Muscle of leg (tissue), 3 donors: ENCODE measurements at regions not wholly inside any gene's neighbourhood (a gene's known extent, or its start where the extent isn't known, plus 50 kb on each side); places are given as distances from the start of the nearest gene placed in this dataset.
"Not testable (repeated sequence)": the region's sequence is repeated elsewhere in the genome, so short reads cannot be mapped to it uniquely, and the experiment has no call there.

Experiments
- DNase-seq: peaks from one replicate; pipeline ENCODE4 v3.0.0; 2013
- H3K27ac ChIP-seq: one replicate; pipeline ENCODE4 v1.5.1; 2013; ENCODE audit warnings: mild to moderate bottlenecking, low read length, control low read depth
- H3K27me3 ChIP-seq: one replicate; pipeline ENCODE4 v1.6.1; 2013; ENCODE audit warnings: low read length; ENCODE audit not compliant: control insufficient read depth, insufficient read depth
- H3K36me3 ChIP-seq: one replicate; pipeline ENCODE4 v1.6.1; 2013; ENCODE audit warnings: low read length; ENCODE audit not compliant: control insufficient read depth, insufficient read depth
- H3K4me1 ChIP-seq: one replicate; pipeline ENCODE4 v1.6.1; 2013; ENCODE audit warnings: low read length; ENCODE audit not compliant: control insufficient read depth, insufficient read depth
- H3K4me3 ChIP-seq: one replicate; pipeline ENCODE4 v1.5.1; 2013; ENCODE audit warnings: low read length, control low read depth
- H3K9me3 ChIP-seq: replicated peaks from 2 replicates; pipeline ENCODE4 v1.6.1; 2013; ENCODE audit warnings: low read depth, low read length; ENCODE audit not compliant: control insufficient read depth
- WGBS: methylation state at CpG from one replicate; pipeline ENCODE4 v1.1.5; 2013; ENCODE audit warnings: missing lambda C conversion rate; ENCODE audit not compliant: insufficient coverage; 5-methylcytosine and 5-hydroxymethylcytosine counted together

GRCh38 chr11:98434296-98434695, 586.5 kb upstream of the CNTN5 start:
- WGBS: no CpG with 5 or more reads among the region's 1 CpG
- H3K36me3 ChIP-seq: no peaks in the 10 kb centered on the region
- no peaks in the 10 kb centered on the region for H3K27me3 ChIP-seq
- no peak overlapping the region for H3K27ac ChIP-seq
- no peaks in the 10 kb centered on the region for H3K4me1 ChIP-seq
- peaks cover under 1% of the 10 kb centered on the region for H3K9me3 ChIP-seq
- DNase-seq: peak; percentile 22
- no peak overlapping the region for H3K4me3 ChIP-seq

GRCh38 chr11:98453378-98453777, 567.4 kb upstream of the CNTN5 start:
- 96% methylated on average over 11 of the region's 11 CpGs for WGBS
- Histone ChIP-seq H3K9me3 (peaks cover 4% of the 10 kb centered on the region), H3K36me3 (no peaks in the 10 kb centered on the region), H3K27me3 (no peaks in the 10 kb centered on the region), H3K4me3 (no peak overlapping the region), H3K4me1 (no peaks in the 10 kb centered on the region), H3K27ac (no peak overlapping the region)
- no peak for DNase-seq

GRCh38 chr11:98455500-98456307, 565.0 kb upstream of the CNTN5 start:
- H3K9me3 ChIP-seq: peaks cover 4% of the 10 kb centered on the region
- WGBS: 79% methylated on average over 7 of the region's 14 CpGs
- H3K4me1 ChIP-seq: no peaks in the 10 kb centered on the region
- H3K27ac ChIP-seq: no peak overlapping the region
- DNase-seq: no peak
- no peaks in the 10 kb centered on the region for H3K36me3 ChIP-seq
- no peaks in the 10 kb centered on the region for H3K27me3 ChIP-seq
- no peak overlapping the region for H3K4me3 ChIP-seq

- H3K4me3 ChIP-seq: no peak overlapping the region
- no peaks in the 10 kb centered on the region for H3K27me3 ChIP-seq
- peaks cover 4% of the 10 kb centered on the region for H3K9me3 ChIP-seq
- DNase-seq: no peak
- whole genome bisulfite sequencing: no CpG with 5 or more reads among the region's 5 CpGs
- H3K27ac ChIP-seq: no peak overlapping the region
- H3K4me1 ChIP-seq: no peaks in the 10 kb centered on the region
- H3K36me3 ChIP-seq: no peaks in the 10 kb centered on the region
Observed at GRCh38 chr11:98456308-98456680, 564.5 kb upstream of the CNTN5 start.

- Histone ChIP-seq H3K9me3 (no peaks in the 10 kb centered on the region), H3K27ac (no peak overlapping the region), H3K36me3 (no peaks in the 10 kb centered on the region), H3K4me3 (no peak overlapping the region), H3K27me3 (no peaks in the 10 kb centered on the region), H3K4me1 (no peaks in the 10 kb centered on the region)
- no CpG with 5 or more reads among the region's 2 CpGs for WGBS
- DNase-seq: no peak
Observed at GRCh38 chr11:98495016-98495415, 525.7 kb upstream of the CNTN5 start.

GRCh38 chr11:98495601-98496000, 525.1 kb upstream of the CNTN5 start:
- H3K27me3 ChIP-seq: no peaks in the 10 kb centered on the region
- no peaks in the 10 kb centered on the region for H3K36me3 ChIP-seq
- DNase-seq: no peak
- no peaks in the 10 kb centered on the region for H3K9me3 ChIP-seq
- H3K4me3 ChIP-seq: no peak overlapping the region
- H3K4me1 ChIP-seq: no peaks in the 10 kb centered on the region
- no peak overlapping the region for H3K27ac ChIP-seq
- WGBS: 61% methylated on average over 3 of the region's 5 CpGs

GRCh38 chr11:98507208-98507607, 513.5 kb upstream of the CNTN5 start:
- Histone ChIP-seq H3K9me3 (peaks cover 4% of the 10 kb centered on the region), H3K27ac (no peak overlapping the region), H3K4me1 (no peaks in the 10 kb centered on the region), H3K27me3 (no peaks in the 10 kb centered on the region), H3K4me3 (no peak overlapping the region), H3K36me3 (no peaks in the 10 kb centered on the region)
- DNase-seq: no peak

GRCh38 chr11:98512938-98513337, 507.8 kb upstream of the CNTN5 start:
- H3K4me3 ChIP-seq: no peak overlapping the region
- H3K27me3 ChIP-seq: no peaks in the 10 kb centered on the region
- no peak for DNase-seq
- H3K27ac ChIP-seq: no peak overlapping the region
- H3K4me1 ChIP-seq: no peaks in the 10 kb centered on the region
- no peaks in the 10 kb centered on the region for H3K36me3 ChIP-seq
- peaks cover under 1% of the 10 kb centered on the region for H3K9me3 ChIP-seq

- H3K4me1 ChIP-seq: no peaks in the 10 kb centered on the region
- no peaks in the 10 kb centered on the region for H3K9me3 ChIP-seq
- no peaks in the 10 kb centered on the region for H3K36me3 ChIP-seq
- DNase-seq: no peak
- no peak overlapping the region for H3K27ac ChIP-seq
- no peaks in the 10 kb centered on the region for H3K27me3 ChIP-seq
- no CpG with 5 or more reads among the region's 1 CpG for WGBS
- no peak overlapping the region for H3K4me3 ChIP-seq
Observed at GRCh38 chr11:98531576-98531975, 489.2 kb upstream of the CNTN5 start.

- Histone ChIP-seq H3K9me3 (no peaks in the 10 kb centered on the region), H3K27ac (no peak overlapping the region), H3K4me3 (no peak overlapping the region), H3K27me3 (no peaks in the 10 kb centered on the region), H3K4me1 (no peaks in the 10 kb centered on the region), H3K36me3 (no peaks in the 10 kb centered on the region)
- WGBS: no CpG with 5 or more reads among the region's 1 CpG
- no peak for DNase-seq
Observed at GRCh38 chr11:98536023-98536422, 484.7 kb upstream of the CNTN5 start.

- not testable (repeated sequence) for H3K36me3 ChIP-seq, DNase-seq, H3K4me3 ChIP-seq, H3K27ac ChIP-seq, H3K9me3 ChIP-seq, H3K27me3 ChIP-seq, H3K4me1 ChIP-seq
- no CpG with 5 or more reads among the region's 7 CpGs for WGBS
Observed at GRCh38 chr11:98538358-98538757, 482.4 kb upstream of the CNTN5 start.
